ENCODE measurements at regions not wholly inside any gene's neighbourhood (a gene's known extent, or its start where the extent isn't known, plus 50 kb on each side); places are given as distances from the start of the nearest gene placed in this dataset.

DNA sequence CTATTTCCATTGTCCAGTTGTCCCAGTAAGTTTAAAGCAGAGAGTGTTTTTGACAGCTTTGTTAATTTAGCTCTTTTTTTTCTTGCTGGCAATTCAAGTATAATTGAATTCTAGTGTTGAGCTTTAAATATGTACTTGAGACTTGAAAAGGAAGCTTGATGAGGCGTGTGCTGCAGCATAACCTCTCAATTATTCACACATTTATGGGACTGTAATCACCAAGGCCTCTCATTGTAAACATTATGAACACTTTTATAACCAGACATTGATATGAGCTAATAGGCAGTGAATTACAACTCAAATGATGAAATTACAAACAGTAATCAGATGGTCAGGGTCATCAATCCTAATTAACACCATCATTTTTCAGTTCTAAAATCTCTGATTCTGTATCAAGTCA lies 378.0 kb upstream of the DDHD1 start:
- H3K27ac Mint-ChIP-seq, result no peak overlapping the region
- H3K27me3 Mint-ChIP-seq (ENCODE audit: low read depth), result no peaks in the 10 kb centered on the region
- no peaks in the 10 kb centered on the region for H3K36me3 Mint-ChIP-seq (ENCODE audit: insufficient read depth in 2 of 2)
- DNase-seq (no peak), ATAC-seq (replicated peaks in 1 of 2) (no peak)
- no peaks in the 10 kb centered on the region for H3K4me1 Mint-ChIP-seq (ENCODE audit: low read depth)
- H3K9me3 Mint-ChIP-seq, result no peaks in the 10 kb centered on the region
- no peak overlapping the region for H3K4me3 Mint-ChIP-seq

DNA sequence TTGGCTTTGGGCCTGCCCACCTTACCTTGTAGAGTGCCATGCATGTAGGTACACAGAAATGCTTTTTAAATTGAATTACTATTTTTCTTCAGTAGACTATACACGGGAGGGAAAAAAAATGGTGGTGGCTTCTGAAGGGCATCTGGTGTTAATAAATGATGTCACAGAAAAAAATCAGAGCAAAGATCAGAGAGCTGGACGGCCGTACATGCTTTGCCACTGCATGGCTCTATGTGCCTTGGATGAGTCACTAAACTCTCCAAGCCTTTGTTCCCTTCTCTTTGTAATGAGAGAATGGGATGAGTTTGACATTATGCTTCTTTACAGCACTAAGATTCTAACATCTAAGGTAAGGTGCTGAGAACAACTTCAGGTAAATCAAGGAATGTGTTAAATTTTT lies 376.4 kb upstream of the DDHD1 start:
- H3K4me1 Mint-ChIP-seq (ENCODE audit: low read depth), result no peaks in the 10 kb centered on the region
- DNase-seq (no peak), ATAC-seq (replicated peaks in 1 of 2) (no peak)
- no peaks in the 10 kb centered on the region for H3K27me3 Mint-ChIP-seq (ENCODE audit: low read depth)
- H3K27ac Mint-ChIP-seq, result no peak overlapping the region
- no peaks in the 10 kb centered on the region for H3K36me3 Mint-ChIP-seq (ENCODE audit: insufficient read depth in 2 of 2)
- no peak overlapping the region for H3K4me3 Mint-ChIP-seq
- no peaks in the 10 kb centered on the region for H3K9me3 Mint-ChIP-seq

DNA sequence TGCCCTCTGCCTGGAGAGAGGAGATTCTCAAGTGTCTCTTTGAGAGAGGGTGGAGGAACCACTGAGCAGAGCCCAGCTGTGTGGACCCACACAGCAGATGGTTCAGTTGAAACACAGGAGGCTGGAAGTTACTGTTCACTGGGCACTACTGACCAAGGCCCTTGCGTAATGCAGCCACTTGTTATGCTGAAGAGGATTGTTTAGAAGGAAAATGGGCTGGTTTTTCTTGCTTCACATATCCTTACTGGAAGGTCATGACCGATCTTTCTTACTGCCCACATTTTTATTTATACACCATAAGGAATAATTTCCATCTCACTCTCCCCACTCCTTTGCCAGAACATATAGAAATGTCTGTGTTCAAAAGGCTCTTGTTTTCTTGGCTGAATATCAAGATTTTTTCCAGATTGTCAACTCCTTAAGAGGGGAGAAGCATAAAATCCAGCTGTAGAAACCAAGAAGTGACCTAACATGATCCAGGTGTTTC lies 375.1 kb upstream of the DDHD1 start:
- no peaks in the 10 kb centered on the region for H3K36me3 Mint-ChIP-seq (ENCODE audit: insufficient read depth in 2 of 2)
- H3K27ac Mint-ChIP-seq, result no peak overlapping the region
- H3K9me3 Mint-ChIP-seq, result no peaks in the 10 kb centered on the region
- no peak for ATAC-seq (replicated peaks in 1 of 2)
- no peaks in the 10 kb centered on the region for H3K4me1 Mint-ChIP-seq (ENCODE audit: low read depth)
- no peak overlapping the region for H3K4me3 Mint-ChIP-seq
- DNase-seq, result no peak
- H3K27me3 Mint-ChIP-seq (ENCODE audit: low read depth), result no peaks in the 10 kb centered on the region

DNA sequence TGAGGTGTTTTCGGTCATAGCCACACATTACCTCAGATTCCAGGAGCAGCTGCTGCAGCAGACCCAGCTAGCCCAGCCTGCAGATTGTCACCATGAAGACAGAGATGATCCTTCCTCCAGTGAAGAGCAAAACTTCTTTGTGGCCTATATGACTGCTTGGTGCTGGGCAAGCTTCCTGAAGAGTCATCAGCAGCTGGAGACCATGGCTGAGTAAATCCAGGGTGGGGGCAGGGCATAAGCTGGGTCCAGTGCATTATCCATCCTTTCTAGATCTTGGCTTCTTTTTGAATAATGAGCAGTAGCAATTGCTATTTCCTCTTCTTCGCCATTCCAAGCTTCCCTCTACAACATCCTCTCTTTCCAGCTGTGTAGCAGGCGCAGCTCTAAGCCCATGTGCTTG lies 373.1 kb upstream of the DDHD1 start:
- Mint-ChIP-seq H3K4me1 (ENCODE audit: low read depth) (no peaks in the 10 kb centered on the region), H3K36me3 (ENCODE audit: insufficient read depth in 2 of 2) (no peaks in the 10 kb centered on the region), H3K27ac (no peak overlapping the region), H3K4me3 (no peak overlapping the region), H3K9me3 (peaks cover 0 to 8% of the 10 kb centered on the region in 2 donors), H3K27me3 (ENCODE audit: low read depth) (no peaks in the 10 kb centered on the region)
- DNase-seq, result no peak
- ATAC-seq (replicated peaks in 1 of 2), result no peak

DNA sequence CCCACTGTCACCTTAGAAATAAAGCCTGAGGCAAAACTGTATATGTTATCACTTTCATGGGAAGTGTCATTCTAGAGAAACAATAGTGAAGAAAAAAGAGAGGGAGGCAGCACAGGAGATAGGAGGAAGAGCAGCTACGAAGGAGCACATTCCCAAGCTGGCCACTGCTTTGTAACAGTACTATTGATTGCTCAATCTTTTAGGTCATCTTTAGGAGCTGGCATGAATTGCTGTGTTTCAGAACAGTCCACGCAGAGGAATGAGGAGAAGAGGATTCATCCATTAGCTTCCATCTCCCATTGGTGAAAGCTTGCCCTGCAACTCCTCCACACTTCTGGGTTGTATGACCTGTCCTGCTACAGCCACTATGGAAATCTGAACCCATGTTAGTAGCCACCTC lies 372.5 kb upstream of the DDHD1 start:
- H3K4me3 Mint-ChIP-seq, result no peak overlapping the region

DNA sequence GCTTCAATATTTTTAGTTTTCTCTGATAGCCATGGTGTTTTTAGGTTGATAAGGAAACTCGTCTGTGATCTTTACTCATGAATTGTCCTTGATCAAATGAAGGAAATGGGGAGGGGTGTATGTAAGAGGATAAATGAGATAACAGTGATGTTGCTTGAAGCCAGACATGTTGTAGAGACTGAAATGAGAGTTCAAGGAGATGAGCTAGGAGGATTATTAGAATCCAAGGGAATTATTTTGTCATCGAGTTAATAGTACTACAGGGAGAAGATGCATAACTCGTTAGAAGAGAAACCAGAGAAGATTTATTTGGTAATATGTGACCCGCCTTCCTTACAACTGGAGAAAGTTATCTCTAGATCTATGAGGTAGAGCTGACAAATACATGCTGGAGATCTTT lies 371.3 kb upstream of the DDHD1 start:
- Mint-ChIP-seq H3K9me3 (peaks cover 0 to 8% of the 10 kb centered on the region in 2 donors), H3K27ac (no peak overlapping the region), H3K27me3 (ENCODE audit: low read depth) (no peaks in the 10 kb centered on the region), H3K36me3 (ENCODE audit: insufficient read depth in 2 of 2) (no peaks in the 10 kb centered on the region), H3K4me3 (no peak overlapping the region), H3K4me1 (ENCODE audit: low read depth) (no peaks in the 10 kb centered on the region)
- ATAC-seq (replicated peaks in 1 of 2) (no peak), DNase-seq (no peak)

More for the DNA sequence above, 372.5 kb upstream of the DDHD1 start:
- H3K4me1 Mint-ChIP-seq (ENCODE audit: low read depth), result no peaks in the 10 kb centered on the region
- H3K27me3 Mint-ChIP-seq (ENCODE audit: low read depth), result no peaks in the 10 kb centered on the region
- DNase-seq, result no peak
- H3K36me3 Mint-ChIP-seq (ENCODE audit: insufficient read depth in 2 of 2), result no peaks in the 10 kb centered on the region
- no peak overlapping the region for H3K27ac Mint-ChIP-seq
- peaks cover 0 to 8% of the 10 kb centered on the region in 2 donors for H3K9me3 Mint-ChIP-seq
- ATAC-seq (replicated peaks in 1 of 2), result no peak

DNA sequence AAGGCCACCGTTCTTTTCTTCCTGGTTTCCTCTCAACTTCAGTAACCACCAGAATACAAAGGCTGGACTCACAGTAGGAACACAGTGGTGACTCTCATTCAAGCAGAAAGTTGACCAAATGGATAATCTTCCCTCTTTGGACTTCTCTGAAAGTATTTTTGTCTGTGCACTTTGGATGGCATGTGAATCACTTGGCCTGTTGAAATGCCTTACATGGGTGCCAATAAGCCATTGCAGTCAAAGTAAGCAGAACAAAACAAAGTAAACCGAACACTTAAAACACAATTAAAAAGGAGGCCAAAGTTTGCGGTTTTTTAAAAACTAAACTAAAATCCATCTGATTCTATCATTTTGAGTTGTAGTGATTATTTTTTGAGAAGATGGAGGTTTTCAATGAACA lies 370.1 kb upstream of the DDHD1 start:
- Mint-ChIP-seq H3K4me1 (ENCODE audit: low read depth) (no peaks in the 10 kb centered on the region), H3K36me3 (ENCODE audit: insufficient read depth in 2 of 2) (no peaks in the 10 kb centered on the region), H3K27me3 (ENCODE audit: low read depth) (no peaks in the 10 kb centered on the region), H3K9me3 (peaks cover 0 to 8% of the 10 kb centered on the region in 2 donors), H3K4me3 (no peak overlapping the region), H3K27ac (no peak overlapping the region)
- ATAC-seq (replicated peaks in 1 of 2) (no peak), DNase-seq (no peak)

DNA sequence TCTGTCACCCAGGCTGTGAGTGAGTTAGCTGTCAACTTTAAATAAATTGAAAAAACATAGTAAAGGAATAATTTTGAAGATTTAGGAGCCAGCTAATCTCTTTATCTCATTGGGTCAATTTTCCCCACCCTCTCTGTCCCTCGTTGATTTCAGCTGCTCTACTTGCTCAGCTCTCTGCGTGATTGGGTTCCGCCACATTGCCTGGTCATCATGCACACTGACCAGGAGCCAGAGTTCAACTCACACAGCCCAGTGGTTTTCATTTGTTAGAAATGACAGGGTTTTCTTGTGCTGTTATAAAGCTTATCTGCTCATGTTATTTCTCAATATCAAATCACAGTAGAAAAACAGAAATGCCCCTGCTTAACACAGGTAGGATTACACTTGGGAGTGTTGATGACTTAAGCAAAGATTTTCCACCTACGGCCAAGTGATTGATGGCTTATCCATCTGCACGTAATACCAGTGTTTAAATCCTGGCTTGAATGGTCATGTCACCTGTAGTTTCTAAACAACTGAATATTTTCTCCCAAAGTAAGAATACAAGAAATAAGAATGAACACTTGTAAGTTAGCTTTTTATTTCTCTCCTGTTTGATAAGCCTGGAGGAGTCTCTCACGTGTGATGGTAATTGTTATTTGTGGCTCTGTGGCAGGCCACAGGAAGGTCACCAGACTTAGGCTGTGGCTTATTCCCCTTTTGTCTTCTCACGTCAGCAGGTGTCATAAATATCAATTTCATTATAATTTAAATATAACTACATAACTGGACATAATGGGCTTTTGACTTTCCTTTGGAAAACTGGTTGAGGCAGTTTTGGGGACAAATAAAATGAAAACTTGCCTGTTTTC lies 367.2 kb upstream of the DDHD1 start:
- H3K27ac Mint-ChIP-seq, result no peak overlapping the region
- DNase-seq, result no peak
- H3K9me3 Mint-ChIP-seq, result peaks cover 0 to 8% of the 10 kb centered on the region in 2 donors
- no peaks in the 10 kb centered on the region for H3K27me3 Mint-ChIP-seq (ENCODE audit: low read depth)
- H3K4me3 Mint-ChIP-seq, result no peak overlapping the region
- ATAC-seq (replicated peaks in 1 of 2), result no peak
- no peaks in the 10 kb centered on the region for H3K4me1 Mint-ChIP-seq (ENCODE audit: low read depth)
- no peaks in the 10 kb centered on the region for H3K36me3 Mint-ChIP-seq (ENCODE audit: insufficient read depth in 2 of 2)

DNA sequence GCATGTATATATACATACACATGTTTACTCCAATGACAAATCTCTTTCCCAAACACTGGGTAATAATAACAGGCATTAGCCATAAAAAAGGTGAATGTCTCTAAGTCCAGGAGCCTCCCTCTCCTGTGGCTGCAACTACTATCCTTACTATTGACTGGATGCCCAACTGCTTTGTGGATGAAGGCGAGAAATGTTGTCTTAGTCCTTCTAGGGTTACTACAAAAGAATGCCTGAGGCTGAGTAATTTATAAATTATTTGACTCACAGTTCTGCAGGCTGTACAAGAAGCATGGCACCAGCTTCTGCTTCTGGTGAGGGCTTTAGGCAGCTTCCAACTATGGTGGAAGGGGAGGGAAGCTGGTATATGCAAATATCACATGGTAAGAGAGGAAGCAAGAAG lies 366.0 kb upstream of the DDHD1 start:
- H3K36me3 Mint-ChIP-seq (ENCODE audit: insufficient read depth in 2 of 2), result no peaks in the 10 kb centered on the region
- no peak overlapping the region for H3K4me3 Mint-ChIP-seq
- DNase-seq, result no peak
- no peak overlapping the region for H3K27ac Mint-ChIP-seq
- no peaks in the 10 kb centered on the region for H3K4me1 Mint-ChIP-seq (ENCODE audit: low read depth)
- H3K27me3 Mint-ChIP-seq (ENCODE audit: low read depth), result no peaks in the 10 kb centered on the region
- ATAC-seq (replicated peaks in 1 of 2), result no peak
- H3K9me3 Mint-ChIP-seq, result peaks cover 0 to 8% of the 10 kb centered on the region in 2 donors

DNA sequence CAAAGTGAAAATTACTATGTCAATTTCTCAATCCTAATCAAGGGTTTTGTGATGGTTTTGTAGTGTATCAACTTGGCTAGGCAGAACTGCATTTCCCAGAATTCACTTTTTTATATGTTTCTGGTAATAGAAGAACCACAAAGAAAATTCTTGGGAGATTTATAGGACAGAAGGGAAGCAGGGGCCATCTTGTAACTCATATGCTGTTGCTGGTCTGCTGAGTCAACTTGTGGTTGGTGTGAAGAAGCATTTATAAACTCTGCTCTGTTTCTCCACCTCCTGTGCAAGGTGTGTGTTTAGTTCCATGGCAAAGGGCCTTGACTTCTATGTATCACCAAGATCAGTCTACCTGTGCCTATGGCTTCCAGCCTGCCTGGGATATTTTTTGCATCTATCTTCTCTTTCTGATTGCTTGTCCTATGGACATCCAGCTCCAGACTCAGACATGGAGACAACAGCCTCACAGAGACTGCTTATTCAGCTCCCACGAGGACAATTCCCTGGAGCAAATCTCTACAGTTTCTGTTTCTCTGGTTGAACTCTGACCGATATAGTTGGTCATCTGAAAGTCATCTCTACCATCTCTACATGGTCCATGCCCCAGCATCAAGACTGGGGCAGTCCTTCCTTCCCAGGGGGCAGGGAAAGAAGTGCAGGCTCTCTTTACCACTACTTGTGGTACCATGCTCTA lies 364.3 kb upstream of the DDHD1 start:
- no peak for DNase-seq
- H3K4me3 Mint-ChIP-seq, result no peak overlapping the region
- peaks cover 0 to 6% of the 10 kb centered on the region in 2 donors for H3K9me3 Mint-ChIP-seq
- H3K27ac Mint-ChIP-seq, result no peak overlapping the region
- H3K4me1 Mint-ChIP-seq (ENCODE audit: low read depth), result no peaks in the 10 kb centered on the region
- H3K27me3 Mint-ChIP-seq (ENCODE audit: low read depth), result no peaks in the 10 kb centered on the region
- no peaks in the 10 kb centered on the region for H3K36me3 Mint-ChIP-seq (ENCODE audit: insufficient read depth in 2 of 2)
- no peak for ATAC-seq (replicated peaks in 1 of 2)

DNA sequence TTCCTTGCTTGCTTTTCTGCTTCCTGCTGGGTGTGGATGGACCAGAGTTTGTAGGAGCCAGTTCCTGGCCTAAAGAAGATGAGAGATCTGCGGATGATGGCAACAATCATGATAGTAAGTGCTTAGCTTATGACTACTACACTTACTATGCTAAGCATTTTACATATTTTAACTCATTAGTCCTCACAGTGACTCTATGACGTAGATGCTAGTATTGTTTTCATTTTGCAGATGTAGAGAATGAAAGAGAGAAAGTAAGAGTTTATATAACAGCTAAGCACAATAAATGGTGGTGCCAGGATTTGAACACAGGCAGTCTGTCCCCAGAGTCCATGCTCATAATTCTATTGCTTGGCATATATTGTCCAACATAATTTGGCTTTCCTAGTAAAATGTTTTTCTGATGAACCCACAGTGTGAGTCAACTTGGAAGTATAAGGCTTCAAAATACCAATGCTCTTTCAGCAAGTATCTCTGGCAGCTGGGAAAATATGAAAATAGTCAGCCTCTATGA lies 363.2 kb upstream of the DDHD1 start:
- no peak for ATAC-seq (replicated peaks in 1 of 2)
- Mint-ChIP-seq H3K4me1 (ENCODE audit: low read depth) (no peaks in the 10 kb centered on the region), H3K36me3 (ENCODE audit: insufficient read depth in 2 of 2) (no peaks in the 10 kb centered on the region), H3K27ac (no peak overlapping the region), H3K27me3 (ENCODE audit: low read depth) (no peaks in the 10 kb centered on the region), H3K9me3 (no peaks in the 10 kb centered on the region), H3K4me3 (no peak overlapping the region)
- DNase-seq, result no peak

DNA sequence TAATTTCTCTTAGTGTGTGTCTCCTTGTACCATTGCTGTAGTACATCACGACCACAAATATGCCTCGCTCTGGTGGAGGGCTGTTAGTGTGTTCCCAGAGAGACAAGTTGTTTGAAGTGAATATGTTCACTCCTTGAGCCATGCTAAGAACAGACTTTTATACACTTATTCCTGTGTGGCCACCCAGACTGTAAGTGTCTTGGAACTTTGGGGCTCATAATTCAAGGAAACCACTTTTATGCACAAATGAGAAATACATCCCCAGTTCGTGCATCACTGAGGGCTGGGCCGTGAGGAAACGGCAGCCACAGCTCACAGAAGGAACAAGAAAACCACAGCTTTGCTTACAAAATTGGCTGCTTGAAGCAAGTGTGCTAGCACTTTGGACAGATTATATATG lies 362.2 kb upstream of the DDHD1 start:
- no peak for ATAC-seq (replicated peaks in 1 of 2)
- H3K27ac Mint-ChIP-seq, result no peak overlapping the region
- H3K4me3 Mint-ChIP-seq, result no peak overlapping the region

DNA sequence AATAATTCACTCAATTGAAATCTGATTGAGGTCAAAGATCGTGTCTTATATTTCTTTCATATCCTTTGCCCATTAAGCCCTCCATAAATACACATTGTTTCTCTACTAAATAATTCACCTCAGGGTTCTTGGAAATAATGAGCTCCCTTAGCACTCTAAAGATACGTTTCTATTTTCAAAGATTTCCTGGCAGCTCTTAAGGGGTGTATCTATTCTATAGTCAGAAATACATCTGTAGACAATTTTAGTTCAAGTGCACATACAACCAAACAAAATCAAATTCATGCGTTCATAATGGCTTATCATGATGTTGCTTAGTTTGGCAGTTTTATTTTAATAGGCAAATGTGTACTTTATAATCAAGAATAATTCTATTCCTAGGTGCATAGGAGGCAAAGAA lies 361.1 kb upstream of the DDHD1 start:
- no peaks in the 10 kb centered on the region for H3K27me3 Mint-ChIP-seq (ENCODE audit: low read depth)
- DNase-seq (no peak), ATAC-seq (replicated peaks in 1 of 2) (no peak)
- no peaks in the 10 kb centered on the region for H3K9me3 Mint-ChIP-seq
- H3K36me3 Mint-ChIP-seq (ENCODE audit: insufficient read depth in 2 of 2), result no peaks in the 10 kb centered on the region
- H3K4me1 Mint-ChIP-seq (ENCODE audit: low read depth), result no peaks in the 10 kb centered on the region
- no peak overlapping the region for H3K4me3 Mint-ChIP-seq
- H3K27ac Mint-ChIP-seq, result no peak overlapping the region

More for the DNA sequence above, 362.2 kb upstream of the DDHD1 start:
- no peak for DNase-seq
- no peaks in the 10 kb centered on the region for H3K27me3 Mint-ChIP-seq (ENCODE audit: low read depth)
- H3K4me1 Mint-ChIP-seq (ENCODE audit: low read depth), result no peaks in the 10 kb centered on the region
- H3K36me3 Mint-ChIP-seq (ENCODE audit: insufficient read depth in 2 of 2), result no peaks in the 10 kb centered on the region
- no peaks in the 10 kb centered on the region for H3K9me3 Mint-ChIP-seq
